ENCODE measurements at regions not wholly inside any gene's neighbourhood (a gene's known extent, or its start where the extent isn't known, plus 50 kb on each side); places are given as distances from the start of the nearest gene placed in this dataset.

DNA sequence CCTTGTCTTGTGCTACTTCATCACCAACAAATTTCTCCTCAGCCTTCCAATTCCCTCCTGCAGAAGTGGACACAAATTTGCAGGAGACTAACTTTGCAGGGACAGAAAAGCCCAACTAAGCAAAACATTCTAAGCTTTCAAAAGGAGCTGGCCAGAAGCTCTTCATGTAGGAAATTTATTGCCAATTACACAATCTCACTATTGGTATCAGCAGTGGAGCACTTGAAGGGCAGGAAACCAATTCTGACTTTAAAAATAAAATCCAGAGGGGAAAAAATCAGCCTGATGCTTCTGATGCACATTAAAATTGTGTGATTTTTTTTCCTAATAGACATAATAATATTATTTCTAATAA is 193.3 kb downstream of the LY86 start:
- TF ChIP-seq, protein P1, sequence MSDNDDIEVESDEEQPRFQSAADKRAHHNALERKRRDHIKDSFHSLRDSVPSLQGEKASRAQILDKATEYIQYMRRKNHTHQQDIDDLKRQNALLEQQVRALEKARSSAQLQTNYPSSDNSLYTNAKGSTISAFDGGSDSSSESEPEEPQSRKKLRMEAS (IDR thresholded peaks at IDR 0.05; ENCODE audit: insufficient read depth, insufficient read length), result no peak
- TF ChIP-seq EZH2 (IDR thresholded peaks at IDR 0.05; ENCODE audit: borderline replicate concordance, low read depth, low read length, severe bottlenecking) (no peak), POLR2AphosphoS5 (IDR thresholded peaks at IDR 0.05; ENCODE audit: insufficient read depth, low read depth, low read length) (no peak)
- TF ChIP-seq, protein P2, sequence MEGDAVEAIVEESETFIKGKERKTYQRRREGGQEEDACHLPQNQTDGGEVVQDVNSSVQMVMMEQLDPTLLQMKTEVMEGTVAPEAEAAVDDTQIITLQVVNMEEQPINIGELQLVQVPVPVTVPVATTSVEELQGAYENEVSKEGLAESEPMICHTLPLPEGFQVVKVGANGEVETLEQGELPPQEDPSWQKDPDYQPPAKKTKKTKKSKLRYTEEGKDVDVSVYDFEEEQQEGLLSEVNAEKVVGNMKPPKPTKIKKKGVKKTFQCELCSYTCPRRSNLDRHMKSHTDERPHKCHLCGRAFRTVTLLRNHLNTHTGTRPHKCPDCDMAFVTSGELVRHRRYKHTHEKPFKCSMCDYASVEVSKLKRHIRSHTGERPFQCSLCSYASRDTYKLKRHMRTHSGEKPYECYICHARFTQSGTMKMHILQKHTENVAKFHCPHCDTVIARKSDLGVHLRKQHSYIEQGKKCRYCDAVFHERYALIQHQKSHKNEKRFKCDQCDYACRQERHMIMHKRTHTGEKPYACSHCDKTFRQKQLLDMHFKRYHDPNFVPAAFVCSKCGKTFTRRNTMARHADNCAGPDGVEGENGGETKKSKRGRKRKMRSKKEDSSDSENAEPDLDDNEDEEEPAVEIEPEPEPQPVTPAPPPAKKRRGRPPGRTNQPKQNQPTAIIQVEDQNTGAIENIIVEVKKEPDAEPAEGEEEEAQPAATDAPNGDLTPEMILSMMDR (IDR thresholded peaks at IDR 0.05; ENCODE audit: extremely low read depth in 1 of 2, insufficient read depth in 1 of 2, low read depth in 1 of 2, low read length in 2 of 2), result no peak
